SK-N-SH (cell line): ENCODE measurements at regions not wholly inside any gene's neighbourhood (a gene's known extent, or its start where the extent isn't known, plus 50 kb on each side); places are given as distances from the start of the nearest gene placed in this dataset.

Experiments used
- CTCF ChIP-seq: fragments of 200-600 bp; sonication (generic); IDR thresholded peaks from 2 replicates; pipeline ENCODE4 v1.6.1; 2017; ENCODE audit warnings: antibody characterized with exemption, mild to moderate bottlenecking, moderate library complexity
- ELF1 ChIP-seq: IDR thresholded peaks from 2 replicates; pipeline ENCODE4 v1.4.0; 2012
- JUND ChIP-seq: IDR thresholded peaks from 2 replicates; pipeline ENCODE4 v1.4.0; 2012
- USF2 ChIP-seq: fragments of 150-350 bp; IDR thresholded peaks from 2 replicates; pipeline ENCODE4 v1.6.1; 2017; ENCODE audit warnings: antibody characterized with exemption, low read length, low read depth, borderline replicate concordance

GRCh38 chr14:34029921-34030334 lies 79.1 kb upstream of the EGLN3 start:
- TF ChIP-seq ELF1 (no peak), JUND (no peak), USF2 (no peak), CTCF (no peak)
